Neuronal stem cell (in vitro differentiated cells): ENCODE measurements at regions not wholly inside any gene's neighbourhood (a gene's known extent, or its start where the extent isn't known, plus 50 kb on each side); places are given as distances from the start of the nearest gene placed in this dataset.

Experiments used
- DNase-seq: peaks from one replicate; pipeline ENCODE4 v3.0.0-alpha.2; 2013; ENCODE audit warnings: low spot score
- H2AFZ ChIP-seq: one replicate; pipeline ENCODE4 v1.6.1; 2013; ENCODE audit warnings: mild to moderate bottlenecking, low read length, inconsistent platforms
- H2AK5ac ChIP-seq: 2 replicates; pipeline ENCODE4 v1.6.1; 2013; ENCODE audit warnings: low read depth, mild to moderate bottlenecking, inconsistent platforms, low read length, moderate library complexity, mixed read lengths
- H2BK120ac ChIP-seq: 2 replicates; pipeline ENCODE4 v1.6.1; 2013; ENCODE audit warnings: low read depth, mild to moderate bottlenecking, inconsistent platforms, low read length, moderate library complexity, mixed read lengths
- H2BK12ac ChIP-seq: one replicate; pipeline ENCODE4 v1.6.1; 2013; ENCODE audit warnings: low read length, inconsistent platforms
- H2BK15ac ChIP-seq: 2 replicates; pipeline ENCODE4 v1.6.1; 2013; ENCODE audit warnings: mild to moderate bottlenecking, low read length, inconsistent platforms, mixed read lengths
- H2BK5ac ChIP-seq: one replicate; pipeline ENCODE4 v1.6.1; 2013; ENCODE audit warnings: inconsistent platforms, mild to moderate bottlenecking, low read length, moderate library complexity
- H3K14ac ChIP-seq: one replicate; pipeline ENCODE4 v1.6.1; 2013; ENCODE audit warnings: low read length, inconsistent platforms
- H3K18ac ChIP-seq: 2 replicates; pipeline ENCODE4 v1.6.1; 2013; ENCODE audit warnings: low read length, inconsistent platforms
- H3K23ac ChIP-seq: 2 replicates; pipeline ENCODE4 v1.6.1; 2013; ENCODE audit warnings: low read depth, mild to moderate bottlenecking, mixed read lengths, low read length, inconsistent platforms; ENCODE audit not compliant: poor library complexity
- H3K27ac ChIP-seq: replicated peaks from 3 replicates; pipeline ENCODE4 v1.5.1; 2013; ENCODE audit warnings: low read length, inconsistent platforms
- H3K27me3 ChIP-seq, 3 experiments: 2 replicates each; pipeline ENCODE4 v1.6.1; 2013; ENCODE audit warnings: low read length in 3 of 3, mild to moderate bottlenecking in 2 of 3, inconsistent platforms in 1 of 3, low read depth in 1 of 3, mixed read lengths in 1 of 3, moderate library complexity in 1 of 3; ENCODE audit not compliant: control insufficient read depth in 3 of 3, insufficient read depth in 3 of 3
- H3K36me3 ChIP-seq, 2 donors: replicated peaks in 1 of 2; 2 replicates each; pipeline ENCODE4 v1.6.1; 2013; ENCODE audit warnings: low read length in 2 of 2; ENCODE audit not compliant: control insufficient read depth in 2 of 2, insufficient read depth in 2 of 2
- H3K4ac ChIP-seq: 2 replicates; pipeline ENCODE4 v1.6.1; 2013; ENCODE audit warnings: inconsistent platforms, mild to moderate bottlenecking, low read length, moderate library complexity
- H3K4me1 ChIP-seq, 2 donors: 1 replicate in 1 of 2; 2 replicates in 1 of 2; pipeline ENCODE4 v1.6.1; 2013; ENCODE audit warnings: low read length in 2 of 2, low read depth in 1 of 2; ENCODE audit not compliant: control insufficient read depth in 2 of 2, insufficient read depth in 1 of 2
- H3K4me2 ChIP-seq: one replicate; pipeline ENCODE4 v1.6.1; 2013; ENCODE audit warnings: mild to moderate bottlenecking, low read length, inconsistent platforms; ENCODE audit not compliant: insufficient read depth, poor library complexity, severe bottlenecking
- H3K4me3 ChIP-seq, 2 donors: 2 replicates each; pipeline ENCODE4 v1.5.1; 2013; ENCODE audit warnings: low read length in 2 of 2, mild to moderate bottlenecking in 2 of 2, inconsistent platforms in 1 of 2, moderate library complexity in 1 of 2
- H3K79me1 ChIP-seq: one replicate; pipeline ENCODE4 v1.6.1; 2013; ENCODE audit warnings: low read depth, mild to moderate bottlenecking, inconsistent platforms, low read length, moderate library complexity
- H3K9ac ChIP-seq: one replicate; pipeline ENCODE4 v1.6.1; 2013; ENCODE audit warnings: mild to moderate bottlenecking, low read depth, low read length, inconsistent platforms; ENCODE audit not compliant: poor library complexity
- H3K9me3 ChIP-seq, 2 donors: replicated peaks in 1 of 2; 2 replicates each; pipeline versions ENCODE3 to v1.6.1; 2013; ENCODE audit warnings: low read length in 2 of 2, mild to moderate bottlenecking in 2 of 2, inconsistent platforms in 1 of 2, low read depth in 1 of 2, mixed read lengths in 1 of 2, moderate library complexity in 1 of 2; ENCODE audit not compliant: control insufficient read depth in 2 of 2, insufficient read depth in 1 of 2
- H4K8ac ChIP-seq: one replicate; pipeline ENCODE4 v1.6.1; 2013; ENCODE audit warnings: low read depth, mild to moderate bottlenecking, inconsistent platforms, low read length, moderate library complexity
- H4K91ac ChIP-seq: one replicate; pipeline ENCODE4 v1.6.1; 2013; ENCODE audit warnings: low read length, low read depth, mild to moderate bottlenecking, inconsistent platforms; ENCODE audit not compliant: poor library complexity
- WGBS, 2 donors: extraction: QIAGEN DNeasy Blood & Tissue Kit; methylation state at CpG; one replicate each; pipeline ENCODE4 v1.1.7; 2013; ENCODE audit warnings: missing lambda C conversion rate in 2 of 2, mixed read lengths in 1 of 2; ENCODE audit not compliant: insufficient read length in 2 of 2, insufficient replicate concordance in 1 of 2; ENCODE audit errors: extremely low coverage in 2 of 2; 5-methylcytosine and 5-hydroxymethylcytosine counted together

DNA sequence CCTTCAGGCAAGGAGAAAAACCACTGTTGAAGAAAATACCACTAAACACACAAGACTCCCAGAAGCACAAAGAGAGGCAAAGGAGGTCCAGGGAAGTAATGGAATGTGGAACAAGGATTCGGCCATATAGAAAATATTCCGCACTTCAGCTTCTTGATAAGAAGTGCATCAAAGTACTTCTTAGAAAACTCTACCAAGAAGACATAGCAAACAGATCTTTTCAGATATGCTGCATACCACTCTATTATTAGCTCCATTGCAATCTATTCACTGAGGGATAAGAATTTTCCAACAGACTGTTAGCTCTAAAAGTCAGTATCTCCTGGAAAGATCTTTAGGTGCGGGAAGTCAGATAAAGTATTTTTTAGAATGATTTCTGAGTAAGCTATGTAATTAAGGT is 231.8 kb downstream of the WDR11 start:
- Histone ChIP-seq H3K9me3 (no peaks in the 10 kb centered on the region), H3K27me3 (no peaks in the 10 kb centered on the region), H3K4ac (no peak overlapping the region), H3K79me1 (peaks cover 2% of the 10 kb centered on the region), H3K4me3 (no peak overlapping the region), H3K36me3 (peaks cover 0 to 3% of the 10 kb centered on the region in 2 donors), H4K91ac (no peak overlapping the region), H3K4me2 (no peak overlapping the region), H2AFZ (no peak overlapping the region), H2BK12ac (no peak overlapping the region), H3K4me1 (peaks cover 0 to 4% of the 10 kb centered on the region in 2 donors), H4K8ac (no peak overlapping the region), H2AK5ac (no peak overlapping the region), H2BK5ac (no peak overlapping the region), H2BK15ac (no peak overlapping the region), H3K14ac (no peak overlapping the region), H2BK120ac (no peak overlapping the region), H3K23ac (no peak overlapping the region), H3K9ac (no peak overlapping the region), H3K27ac (no peak overlapping the region), H3K18ac (no peak overlapping the region)
- DNase-seq: no peak
- WGBS, 2 donors: no CpG with 5 or more reads among the region's 3 CpGs

- Histone ChIP-seq H3K27ac (no peak overlapping the region), H3K4me2 (no peak overlapping the region), H3K4me3 (no peak overlapping the region), H3K4ac (no peak overlapping the region), H3K36me3 (peaks cover 0 to 3% of the 10 kb centered on the region in 2 donors), H3K9ac (no peak overlapping the region), H3K14ac (no peak overlapping the region), H2AFZ (no peak overlapping the region), H3K27me3 (no peaks in the 10 kb centered on the region), H2BK120ac (no peak overlapping the region), H3K79me1 (peaks cover 2% of the 10 kb centered on the region), H2BK12ac (no peak overlapping the region), H2BK5ac (no peak overlapping the region), H4K8ac (no peak overlapping the region), H3K9me3 (no peaks in the 10 kb centered on the region), H2BK15ac (no peak overlapping the region), H3K23ac (no peak overlapping the region), H3K4me1 (peaks cover 0 to 2% of the 10 kb centered on the region in 2 donors), H2AK5ac (no peak overlapping the region), H3K18ac (no peak overlapping the region), H4K91ac (no peak overlapping the region)
- no CpG with 5 or more reads among the region's 8 CpGs for WGBS, 2 donors
- DNase-seq: no peak
Observed at GRCh38 chr10:121084016-121084674, 233.0 kb downstream of the WDR11 start.

DNA sequence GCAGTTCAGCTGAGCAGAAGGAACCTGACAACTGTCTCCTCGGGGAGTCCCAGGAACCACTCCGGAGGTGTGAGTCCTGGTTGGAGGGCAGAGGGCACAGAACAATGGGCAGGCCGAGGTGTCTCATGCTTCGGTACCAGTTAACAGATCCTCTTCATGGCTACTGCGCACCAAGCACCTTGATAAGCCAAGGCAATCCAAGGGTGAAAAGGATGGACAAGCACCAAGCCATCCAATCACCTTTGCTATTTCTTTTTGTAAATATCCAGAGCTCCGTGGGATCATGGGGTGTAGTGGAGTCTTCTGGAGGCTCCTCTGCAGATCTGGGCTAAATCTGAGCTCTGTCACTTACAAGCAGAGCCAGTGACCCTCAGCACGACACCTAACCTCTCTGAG is 233.5 kb downstream of the WDR11 start:
- peaks cover 0 to 2% of the 10 kb centered on the region in 2 donors for H3K4me1 ChIP-seq
- no CpG with 5 or more reads among the region's 7 CpGs for WGBS, 2 donors
- H3K36me3 ChIP-seq: peaks cover 0 to 3% of the 10 kb centered on the region in 2 donors
- H2BK12ac ChIP-seq: no peak overlapping the region
- no peak overlapping the region for H3K18ac ChIP-seq
- no peak overlapping the region for H4K8ac ChIP-seq
- no peak overlapping the region for H3K9ac ChIP-seq
- H3K79me1 ChIP-seq: peaks cover 2% of the 10 kb centered on the region
- DNase-seq: no peak
- H4K91ac ChIP-seq: no peak overlapping the region
- H2BK5ac ChIP-seq: no peak overlapping the region
- H2BK120ac ChIP-seq: no peak overlapping the region
- no peaks in the 10 kb centered on the region for H3K27me3 ChIP-seq
- no peak overlapping the region for H2AK5ac ChIP-seq
- H3K14ac ChIP-seq: no peak overlapping the region
- H3K23ac ChIP-seq: no peak overlapping the region
- H2AFZ ChIP-seq: no peak overlapping the region
- no peak overlapping the region for H3K4me2 ChIP-seq
- no peaks in the 10 kb centered on the region for H3K9me3 ChIP-seq
- no peak overlapping the region for H2BK15ac ChIP-seq
- no peak overlapping the region for H3K4me3 ChIP-seq
- no peak overlapping the region for H3K27ac ChIP-seq
- H3K4ac ChIP-seq: no peak overlapping the region

GRCh38 chr10:121085367-121085766 is 234.2 kb downstream of the WDR11 start:
- peaks cover 0 to 3% of the 10 kb centered on the region in 2 donors for H3K36me3 ChIP-seq
- no peaks in the 10 kb centered on the region for H3K27me3 ChIP-seq
- H2BK15ac ChIP-seq: no peak overlapping the region
- no peak overlapping the region for H3K14ac ChIP-seq
- H2BK12ac ChIP-seq: no peak overlapping the region
- no peak overlapping the region for H3K4me2 ChIP-seq
- no peak overlapping the region for H4K91ac ChIP-seq
- H3K9ac ChIP-seq: no peak overlapping the region
- H2BK5ac ChIP-seq: no peak overlapping the region
- no peak overlapping the region for H2BK120ac ChIP-seq
- no peaks in the 10 kb centered on the region for H3K9me3 ChIP-seq
- no peak overlapping the region for H2AK5ac ChIP-seq
- no peak overlapping the region for H3K27ac ChIP-seq
- peaks cover 2% of the 10 kb centered on the region for H3K79me1 ChIP-seq
- no peak overlapping the region for H3K18ac ChIP-seq
- H3K4me1 ChIP-seq: peaks cover 0 to 2% of the 10 kb centered on the region in 2 donors
- H4K8ac ChIP-seq: no peak overlapping the region
- H3K23ac ChIP-seq: no peak overlapping the region
- DNase-seq: no peak
- WGBS, 2 donors: no CpG with 5 or more reads among the region's 6 CpGs
- H3K4me3 ChIP-seq: no peak overlapping the region
- no peak overlapping the region for H2AFZ ChIP-seq
- H3K4ac ChIP-seq: no peak overlapping the region
